ENCODE measurements at regions not wholly inside any gene's neighbourhood (a gene's known extent, or its start where the extent isn't known, plus 50 kb on each side); places are given as distances from the start of the nearest gene placed in this dataset.

GRCh38 chr12:84643993-84644392, 268.6 kb downstream of the SLC6A15 start:
- Histone ChIP-seq H3K4me3 (ENCODE audit: low read length) (no peak overlapping the region), H3K36me3 (ENCODE audit: insufficient read depth, low read length) (no peaks in the 10 kb centered on the region), H3K27me3 (ENCODE audit: control insufficient read depth in 1 of 2, insufficient read depth in 2 of 2, low read length in 2 of 2) (no peaks in the 10 kb centered on the region), H3K27ac (ENCODE audit: low read depth in 1 of 2, low read length in 2 of 2) (no peak overlapping the region), H3K9me3 (ENCODE audit: control insufficient read depth in 1 of 2, insufficient read depth in 1 of 2, low read length in 2 of 2) (no peaks in the 10 kb centered on the region), H3K4me1 (ENCODE audit: insufficient read depth, low read length) (no peaks in the 10 kb centered on the region)
- intact Hi-C loops (cut with DNase I, micrococcal nuclease) = no loop called here
- CTCF ChIA-PET = interaction anchor here (0.5 kb wide), 1 partner anchor 305 kb away, joined by 3 read pairs; no protein-coding TSS in a partner anchor
- DNase-seq (no peak), ATAC-seq (ENCODE audit: poor library complexity) (no peak)
- Mint-ChIP-seq H3K4me1 (ENCODE audit: low read depth) (no peaks in the 10 kb centered on the region), H3K36me3 (ENCODE audit: low read depth) (no peaks in the 10 kb centered on the region), H3K4me3 (no peak overlapping the region), H3K27ac (no peak overlapping the region), H3K9me3 (no peaks in the 10 kb centered on the region), H3K27me3 (no peaks in the 10 kb centered on the region)
- POLR2A ChIA-PET = no interaction called here
- TF ChIP-seq CTCF (IDR thresholded peaks at IDR 0.05) = no peak

- no peaks in the 10 kb centered on the region for H3K27me3 ChIP-seq (ENCODE audit: control insufficient read depth in 1 of 2, insufficient read depth in 2 of 2, low read length in 2 of 2)
- no peaks in the 10 kb centered on the region for H3K27me3 Mint-ChIP-seq
- ChIA-PET CTCF (interaction anchor here (0.7 kb wide), 1 partner anchor 16 kb away, joined by 3 read pairs; no protein-coding TSS in a partner anchor), POLR2A (no interaction called here)
- H3K4me3 Mint-ChIP-seq = no peak overlapping the region
- H3K9me3 Mint-ChIP-seq = no peaks in the 10 kb centered on the region
- no peaks in the 10 kb centered on the region for H3K4me1 Mint-ChIP-seq (ENCODE audit: low read depth)
- TF ChIP-seq CTCF (IDR thresholded peaks at IDR 0.05) = no peak
- ATAC-seq (ENCODE audit: poor library complexity) = no peak
- no peak overlapping the region for H3K4me3 ChIP-seq (ENCODE audit: low read length)
- no peak overlapping the region for H3K27ac Mint-ChIP-seq
- H3K9me3 ChIP-seq (ENCODE audit: control insufficient read depth in 1 of 2, insufficient read depth in 1 of 2, low read length in 2 of 2) = no peaks in the 10 kb centered on the region
- intact Hi-C loops (cut with DNase I, micrococcal nuclease) = no loop called here
- H3K36me3 ChIP-seq (ENCODE audit: insufficient read depth, low read length) = no peaks in the 10 kb centered on the region
- no peak overlapping the region for H3K27ac ChIP-seq (ENCODE audit: low read depth in 1 of 2, low read length in 2 of 2)
- DNase-seq = no peak
- H3K36me3 Mint-ChIP-seq (ENCODE audit: low read depth) = no peaks in the 10 kb centered on the region
- no peaks in the 10 kb centered on the region for H3K4me1 ChIP-seq (ENCODE audit: insufficient read depth, low read length)
Measured at GRCh38 chr12:84641940-84642545, 270.6 kb downstream of the SLC6A15 start.

- H3K9me3 ChIP-seq (ENCODE audit: control insufficient read depth in 1 of 2, insufficient read depth in 1 of 2, low read length in 2 of 2) = no peaks in the 10 kb centered on the region
- DNase-seq (no peak), ATAC-seq (ENCODE audit: poor library complexity) (no peak)
- H3K4me3 Mint-ChIP-seq = no peak overlapping the region
- H3K4me1 ChIP-seq (ENCODE audit: insufficient read depth, low read length) = no peaks in the 10 kb centered on the region
- no peaks in the 10 kb centered on the region for H3K9me3 Mint-ChIP-seq
- no peaks in the 10 kb centered on the region for H3K27me3 ChIP-seq (ENCODE audit: control insufficient read depth in 1 of 2, insufficient read depth in 2 of 2, low read length in 2 of 2)
- no peak overlapping the region for H3K4me3 ChIP-seq (ENCODE audit: low read length)
- ChIA-PET CTCF (no interaction called here), POLR2A (no interaction called here)
- H3K27ac Mint-ChIP-seq = no peak overlapping the region
- no peaks in the 10 kb centered on the region for H3K27me3 Mint-ChIP-seq
- no peaks in the 10 kb centered on the region for H3K36me3 Mint-ChIP-seq (ENCODE audit: low read depth)
- no peaks in the 10 kb centered on the region for H3K4me1 Mint-ChIP-seq (ENCODE audit: low read depth)
- no peak for TF ChIP-seq CTCF (IDR thresholded peaks at IDR 0.05)
- intact Hi-C loops (cut with DNase I, micrococcal nuclease) = no loop called here
- no peaks in the 10 kb centered on the region for H3K36me3 ChIP-seq (ENCODE audit: insufficient read depth, low read length)
- no peak overlapping the region for H3K27ac ChIP-seq (ENCODE audit: low read depth in 1 of 2, low read length in 2 of 2)
Measured at GRCh38 chr12:84638811-84639368, 273.7 kb downstream of the SLC6A15 start.

Measured in CD4-positive, alpha-beta T cell (primary cell).